ENCODE measurements at regions not wholly inside any gene's neighbourhood (a gene's known extent, or its start where the extent isn't known, plus 50 kb on each side); places are given as distances from the start of the nearest gene placed in this dataset.
A peak's percentile ranks its signal among the peaks of the same experiment; 100 is the strongest.

DNA sequence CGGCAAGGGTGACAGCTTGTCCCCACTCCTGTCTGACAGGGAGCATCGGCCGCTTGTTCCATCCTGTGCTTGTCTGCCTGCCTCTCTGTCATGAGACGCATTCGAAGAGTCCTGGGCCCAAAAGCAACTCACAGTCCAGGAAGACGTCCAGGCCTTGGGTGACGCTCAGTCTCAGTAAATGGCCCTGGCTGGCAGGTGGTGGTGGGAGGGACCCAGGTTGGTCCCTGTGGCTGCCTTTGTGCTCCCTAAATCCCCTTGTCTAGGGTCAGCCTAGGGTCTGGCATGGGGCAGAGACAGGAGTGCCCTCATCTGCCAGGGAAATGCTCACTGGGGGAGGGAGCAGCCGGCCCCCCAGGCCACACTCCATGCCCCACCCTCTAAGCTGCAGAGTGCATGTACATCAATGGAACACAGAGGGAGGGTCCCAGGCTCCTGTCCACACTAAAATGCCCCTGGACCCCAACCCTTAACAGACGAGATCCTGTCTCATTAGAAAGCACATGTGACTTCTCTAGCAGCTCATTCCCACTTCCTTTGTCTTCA, 295.2 kb upstream of the ZNF32 start (continued):
- TF ChIP-seq, protein P1, sequence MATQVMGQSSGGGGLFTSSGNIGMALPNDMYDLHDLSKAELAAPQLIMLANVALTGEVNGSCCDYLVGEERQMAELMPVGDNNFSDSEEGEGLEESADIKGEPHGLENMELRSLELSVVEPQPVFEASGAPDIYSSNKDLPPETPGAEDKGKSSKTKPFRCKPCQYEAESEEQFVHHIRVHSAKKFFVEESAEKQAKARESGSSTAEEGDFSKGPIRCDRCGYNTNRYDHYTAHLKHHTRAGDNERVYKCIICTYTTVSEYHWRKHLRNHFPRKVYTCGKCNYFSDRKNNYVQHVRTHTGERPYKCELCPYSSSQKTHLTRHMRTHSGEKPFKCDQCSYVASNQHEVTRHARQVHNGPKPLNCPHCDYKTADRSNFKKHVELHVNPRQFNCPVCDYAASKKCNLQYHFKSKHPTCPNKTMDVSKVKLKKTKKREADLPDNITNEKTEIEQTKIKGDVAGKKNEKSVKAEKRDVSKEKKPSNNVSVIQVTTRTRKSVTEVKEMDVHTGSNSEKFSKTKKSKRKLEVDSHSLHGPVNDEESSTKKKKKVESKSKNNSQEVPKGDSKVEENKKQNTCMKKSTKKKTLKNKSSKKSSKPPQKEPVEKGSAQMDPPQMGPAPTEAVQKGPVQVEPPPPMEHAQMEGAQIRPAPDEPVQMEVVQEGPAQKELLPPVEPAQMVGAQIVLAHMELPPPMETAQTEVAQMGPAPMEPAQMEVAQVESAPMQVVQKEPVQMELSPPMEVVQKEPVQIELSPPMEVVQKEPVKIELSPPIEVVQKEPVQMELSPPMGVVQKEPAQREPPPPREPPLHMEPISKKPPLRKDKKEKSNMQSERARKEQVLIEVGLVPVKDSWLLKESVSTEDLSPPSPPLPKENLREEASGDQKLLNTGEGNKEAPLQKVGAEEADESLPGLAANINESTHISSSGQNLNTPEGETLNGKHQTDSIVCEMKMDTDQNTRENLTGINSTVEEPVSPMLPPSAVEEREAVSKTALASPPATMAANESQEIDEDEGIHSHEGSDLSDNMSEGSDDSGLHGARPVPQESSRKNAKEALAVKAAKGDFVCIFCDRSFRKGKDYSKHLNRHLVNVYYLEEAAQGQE (IDR thresholded peaks at IDR 0.05) = no peak

DNA sequence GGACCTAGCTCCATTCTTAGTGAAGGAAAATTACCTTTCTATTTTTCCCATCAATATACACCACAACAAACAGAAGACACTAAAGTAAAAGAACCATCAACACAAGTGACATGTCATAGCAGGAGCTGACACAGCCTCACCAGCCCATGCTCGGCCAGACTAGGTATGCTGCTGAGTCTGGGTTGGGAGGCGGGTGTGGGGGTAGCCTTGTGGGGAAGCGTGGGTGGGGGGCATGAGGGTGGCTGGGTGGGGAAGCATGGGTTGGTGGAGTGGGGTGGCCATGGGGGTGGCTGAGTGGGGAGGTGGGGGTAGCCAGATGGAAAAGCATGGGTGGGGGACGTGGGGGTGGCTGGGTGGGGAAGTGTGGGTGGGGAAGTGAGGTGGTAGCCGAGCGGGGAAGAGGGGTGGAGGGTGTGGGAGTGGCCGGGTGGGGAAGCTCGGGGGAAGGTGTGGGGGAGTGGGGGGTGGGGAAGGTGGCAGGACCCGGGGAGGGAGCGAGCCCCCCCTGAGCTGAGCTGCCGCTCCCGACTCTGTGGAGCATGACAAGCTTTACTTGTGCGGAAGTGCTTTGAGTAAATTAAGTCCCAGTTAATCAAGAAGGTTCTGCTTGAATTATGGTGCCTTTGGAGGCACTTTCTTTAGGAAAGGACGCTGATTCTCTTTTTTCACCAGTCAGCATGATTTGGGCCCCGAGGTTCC, 294.6 kb upstream of the ZNF32 start:
- TF ChIP-seq, protein P2, sequence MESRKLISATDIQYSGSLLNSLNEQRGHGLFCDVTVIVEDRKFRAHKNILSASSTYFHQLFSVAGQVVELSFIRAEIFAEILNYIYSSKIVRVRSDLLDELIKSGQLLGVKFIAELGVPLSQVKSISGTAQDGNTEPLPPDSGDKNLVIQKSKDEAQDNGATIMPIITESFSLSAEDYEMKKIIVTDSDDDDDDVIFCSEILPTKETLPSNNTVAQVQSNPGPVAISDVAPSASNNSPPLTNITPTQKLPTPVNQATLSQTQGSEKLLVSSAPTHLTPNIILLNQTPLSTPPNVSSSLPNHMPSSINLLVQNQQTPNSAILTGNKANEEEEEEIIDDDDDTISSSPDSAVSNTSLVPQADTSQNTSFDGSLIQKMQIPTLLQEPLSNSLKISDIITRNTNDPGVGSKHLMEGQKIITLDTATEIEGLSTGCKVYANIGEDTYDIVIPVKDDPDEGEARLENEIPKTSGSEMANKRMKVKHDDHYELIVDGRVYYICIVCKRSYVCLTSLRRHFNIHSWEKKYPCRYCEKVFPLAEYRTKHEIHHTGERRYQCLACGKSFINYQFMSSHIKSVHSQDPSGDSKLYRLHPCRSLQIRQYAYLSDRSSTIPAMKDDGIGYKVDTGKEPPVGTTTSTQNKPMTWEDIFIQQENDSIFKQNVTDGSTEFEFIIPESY (IDR thresholded peaks at IDR 0.05) = no peak
- TF ChIP-seq GABPA (IDR thresholded peaks at IDR 0.05 in 1 of 2, conservative IDR thresholded peaks at IDR 0.05 in 1 of 2) (no peak), RAD21 (IDR thresholded peaks at IDR 0.05) (no peak), TAF1 (conservative IDR thresholded peaks at IDR 0.05) (no peak), EGR1 (IDR thresholded peaks at IDR 0.05; ENCODE audit: low read depth in 2 of 2) (no peak), RXRA (IDR thresholded peaks at IDR 0.05) (no peak), SP1 (IDR thresholded peaks at IDR 0.05) (no peak)
- TF ChIP-seq, protein P1 (IDR thresholded peaks at IDR 0.05) = no peak
- TF ChIP-seq, protein P3, sequence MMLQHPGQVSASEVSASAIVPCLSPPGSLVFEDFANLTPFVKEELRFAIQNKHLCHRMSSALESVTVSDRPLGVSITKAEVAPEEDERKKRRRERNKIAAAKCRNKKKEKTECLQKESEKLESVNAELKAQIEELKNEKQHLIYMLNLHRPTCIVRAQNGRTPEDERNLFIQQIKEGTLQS (IDR thresholded peaks at IDR 0.05) = no peak
- DNase-seq (ENCODE audit: low spot score) = peak; percentile 28
- Histone ChIP-seq H3K27ac (ENCODE audit: low read depth in 1 of 2, low read length in 2 of 2) (peak overlapping the region in 1 of 2 donors; percentile 11), H3K27me3 (ENCODE audit: control insufficient read depth in 4 of 4, insufficient read depth in 4 of 4, low read length in 3 of 4) (no peaks in the 10 kb centered on the region), H3K4me3 (ENCODE audit: low read depth in 1 of 3, low read length in 3 of 3) (no peak overlapping the region), H3K4me1 (ENCODE audit: control insufficient read depth in 4 of 4, insufficient read depth in 4 of 4, low read length in 3 of 4) (no peaks in the 10 kb centered on the region), H3K9me3 (ENCODE audit: control insufficient read depth in 4 of 4, low read length in 3 of 4) (no peaks in the 10 kb centered on the region), H3K36me3 (ENCODE audit: control insufficient read depth in 4 of 4, insufficient read depth in 3 of 4, low read depth in 1 of 4, low read length in 3 of 4) (no peaks in the 10 kb centered on the region), H3K9ac (ENCODE audit: low read depth in 1 of 2, low read length in 2 of 2) (no peak overlapping the region)
- 76% methylated on average over 15 of the region's 15 CpGs for WGBS

Data from liver (tissue), 7 donors.